MG63 (cell line): ENCODE measurements at regions not wholly inside any gene's neighbourhood (a gene's known extent, or its start where the extent isn't known, plus 50 kb on each side); places are given as distances from the start of the nearest gene placed in this dataset.

Source experiments
- DNase-seq: peaks from one replicate; pipeline ENCODE4 v3.0.0-alpha.2; 2020
- H3K27me3 ChIP-seq: fragments of 250-450 bp; sonication (Bioruptor Pico); 2 replicates; pipeline ENCODE4 v1.5.1; 2020; ENCODE audit warnings: mild to moderate bottlenecking, moderate library complexity
- H3K36me3 ChIP-seq: fragments of 250-450 bp; sonication (Bioruptor Pico); 2 replicates; pipeline ENCODE4 v1.5.1; 2020; ENCODE audit warnings: mild to moderate bottlenecking, moderate library complexity
- H3K4me3 ChIP-seq: fragments of 250-450 bp; sonication (Bioruptor Pico); 2 replicates; pipeline ENCODE4 v1.5.1; 2020; ENCODE audit warnings: mild to moderate bottlenecking, moderate library complexity
- H3K9me3 ChIP-seq: fragments of 250-450 bp; sonication (Bioruptor Pico); 2 replicates; pipeline ENCODE4 v1.5.1; 2020; ENCODE audit warnings: mild to moderate bottlenecking, moderate library complexity

- Histone ChIP-seq H3K9me3 (peaks cover 11% of the 10 kb centered on the region), H3K4me3 (no peak overlapping the region), H3K36me3 (no peaks in the 10 kb centered on the region), H3K27me3 (no peaks in the 10 kb centered on the region)
- no peak for DNase-seq
Measured at GRCh38 chr3:150194513-150194912, 213.6 kb upstream of the TSC22D2 start.

GRCh38 chr3:150184426-150185071 is 213.9 kb upstream of the PFN2 start:
- no peak for DNase-seq
- Histone ChIP-seq H3K27me3 (no peaks in the 10 kb centered on the region), H3K9me3 (peaks cover 11% of the 10 kb centered on the region; the same call in 1 of the 2 replicates), H3K4me3 (peak overlapping the region; percentile 30), H3K36me3 (no peaks in the 10 kb centered on the region)

GRCh38 chr3:150183678-150184425 is 213.2 kb upstream of the PFN2 start:
- Histone ChIP-seq H3K36me3 (no peaks in the 10 kb centered on the region), H3K9me3 (peaks cover 8% of the 10 kb centered on the region; the same call in 1 of the 2 replicates), H3K4me3 (peak overlapping the region; percentile 30), H3K27me3 (no peaks in the 10 kb centered on the region)
- peak; percentile 78 for DNase-seq

GRCh38 chr3:150180334-150180733 is 209.6 kb upstream of the PFN2 start:
- DNase-seq, result no peak

GRCh38 chr3:150179330-150179729 is 208.6 kb upstream of the PFN2 start:
- no peak overlapping the region for H3K4me3 ChIP-seq
- no peaks in the 10 kb centered on the region for H3K27me3 ChIP-seq
- no peak for DNase-seq
- no peaks in the 10 kb centered on the region for H3K36me3 ChIP-seq
- no peaks in the 10 kb centered on the region for H3K9me3 ChIP-seq

More at GRCh38 chr3:150180334-150180733, 209.6 kb upstream of the PFN2 start:
- H3K27me3 ChIP-seq, result no peaks in the 10 kb centered on the region
- no peak overlapping the region for H3K4me3 ChIP-seq
- no peaks in the 10 kb centered on the region for H3K9me3 ChIP-seq
- H3K36me3 ChIP-seq, result no peaks in the 10 kb centered on the region

- Histone ChIP-seq H3K27me3 (no peaks in the 10 kb centered on the region), H3K9me3 (no peaks in the 10 kb centered on the region), H3K36me3 (no peaks in the 10 kb centered on the region), H3K4me3 (no peak overlapping the region)
- no peak for DNase-seq
Measured at GRCh38 chr3:150177673-150178381, 207.1 kb upstream of the PFN2 start.

GRCh38 chr3:150174179-150174578 is 203.5 kb upstream of the PFN2 start:
- no peak for DNase-seq
- no peak overlapping the region for H3K4me3 ChIP-seq
- H3K36me3 ChIP-seq, result no peaks in the 10 kb centered on the region
- no peaks in the 10 kb centered on the region for H3K27me3 ChIP-seq
- no peaks in the 10 kb centered on the region for H3K9me3 ChIP-seq

- Histone ChIP-seq H3K36me3 (no peaks in the 10 kb centered on the region), H3K27me3 (no peaks in the 10 kb centered on the region), H3K9me3 (no peaks in the 10 kb centered on the region), H3K4me3 (no peak overlapping the region)
- no peak for DNase-seq
Measured at GRCh38 chr3:150172356-150172755, 201.7 kb upstream of the PFN2 start.

- Histone ChIP-seq H3K36me3 (no peaks in the 10 kb centered on the region), H3K9me3 (no peaks in the 10 kb centered on the region), H3K27me3 (no peaks in the 10 kb centered on the region), H3K4me3 (no peak overlapping the region)
- DNase-seq, result peak; percentile 15
Measured at GRCh38 chr3:150170852-150171520, 200.3 kb upstream of the PFN2 start.

- no peak for DNase-seq
- H3K4me3 ChIP-seq, result no peak overlapping the region
- H3K27me3 ChIP-seq, result no peaks in the 10 kb centered on the region
- no peaks in the 10 kb centered on the region for H3K36me3 ChIP-seq
- no peaks in the 10 kb centered on the region for H3K9me3 ChIP-seq
Measured at GRCh38 chr3:150169330-150169940, 198.7 kb upstream of the PFN2 start.

GRCh38 chr3:150168698-150169097 is 198.0 kb upstream of the PFN2 start:
- H3K27me3 ChIP-seq, result no peaks in the 10 kb centered on the region

GRCh38 chr3:150165396-150166094 is 194.8 kb upstream of the PFN2 start:
- Histone ChIP-seq H3K4me3 (no peak overlapping the region), H3K36me3 (no peaks in the 10 kb centered on the region), H3K9me3 (no peaks in the 10 kb centered on the region), H3K27me3 (no peaks in the 10 kb centered on the region)
- no peak for DNase-seq

More at GRCh38 chr3:150168698-150169097, 198.0 kb upstream of the PFN2 start:
- Histone ChIP-seq H3K4me3 (no peak overlapping the region), H3K9me3 (no peaks in the 10 kb centered on the region), H3K36me3 (no peaks in the 10 kb centered on the region)
- DNase-seq, result peak; percentile 73

- no peaks in the 10 kb centered on the region for H3K9me3 ChIP-seq
- no peaks in the 10 kb centered on the region for H3K36me3 ChIP-seq
- no peak overlapping the region for H3K4me3 ChIP-seq
- no peaks in the 10 kb centered on the region for H3K27me3 ChIP-seq
- DNase-seq, result no peak
Measured at GRCh38 chr3:150161011-150161410, 190.3 kb upstream of the PFN2 start.

- DNase-seq, result no peak
- H3K36me3 ChIP-seq, result no peaks in the 10 kb centered on the region
- H3K27me3 ChIP-seq, result no peaks in the 10 kb centered on the region
- no peaks in the 10 kb centered on the region for H3K9me3 ChIP-seq
- H3K4me3 ChIP-seq, result no peak overlapping the region
Measured at GRCh38 chr3:150158943-150159625, 188.4 kb upstream of the PFN2 start.

GRCh38 chr3:150152567-150152966 is 181.9 kb upstream of the PFN2 start:
- Histone ChIP-seq H3K9me3 (no peaks in the 10 kb centered on the region), H3K4me3 (no peak overlapping the region), H3K36me3 (no peaks in the 10 kb centered on the region), H3K27me3 (no peaks in the 10 kb centered on the region)
- DNase-seq, result no peak

GRCh38 chr3:150150633-150151032 is 179.9 kb upstream of the PFN2 start:
- no peaks in the 10 kb centered on the region for H3K27me3 ChIP-seq
- DNase-seq, result no peak
- no peaks in the 10 kb centered on the region for H3K9me3 ChIP-seq
- no peak overlapping the region for H3K4me3 ChIP-seq
- H3K36me3 ChIP-seq, result no peaks in the 10 kb centered on the region
